Stimulated activated CD8-positive, alpha-beta memory T cell treated with anti-CD3 and anti-CD28 coated beads, Interleukin-7, amount 100 ng/mL, for 48 hours (primary cell): ENCODE measurements at regions not wholly inside any gene's neighbourhood (a gene's known extent, or its start where the extent isn't known, plus 50 kb on each side); places are given as distances from the start of the nearest gene placed in this dataset.

Experiments used
- DNase-seq, 2 donors: peaks; one replicate each; pipeline ENCODE4 v3.0.0-alpha.2; 2020; ENCODE audit warnings: low read depth in 1 of 2; ENCODE audit errors: extremely low read depth in 1 of 2

DNA sequence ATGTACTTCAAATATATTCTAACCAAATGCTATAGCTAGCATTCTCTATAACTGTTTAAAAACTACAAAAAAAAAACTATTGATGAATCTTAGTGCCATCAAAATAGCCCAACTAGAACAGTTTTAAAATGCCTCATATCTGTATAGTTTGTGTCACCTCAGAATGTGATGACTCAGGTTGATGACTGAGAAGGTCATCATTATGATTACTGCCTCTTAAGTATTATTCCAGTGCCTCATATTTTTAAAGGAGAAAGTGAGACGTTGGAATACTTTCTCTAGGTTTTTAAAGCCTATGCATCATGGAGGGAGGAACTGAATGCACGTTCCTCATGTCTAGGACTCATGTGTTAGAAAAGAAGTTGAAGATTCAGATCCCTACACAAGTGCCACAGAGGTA, 88.2 kb downstream of the TMA16 start:
- no peak for DNase-seq

- no peak for DNase-seq
These were observed 93.4 kb downstream of the TMA16 start for GRCh38 chr4:163587867-163588266.

DNA sequence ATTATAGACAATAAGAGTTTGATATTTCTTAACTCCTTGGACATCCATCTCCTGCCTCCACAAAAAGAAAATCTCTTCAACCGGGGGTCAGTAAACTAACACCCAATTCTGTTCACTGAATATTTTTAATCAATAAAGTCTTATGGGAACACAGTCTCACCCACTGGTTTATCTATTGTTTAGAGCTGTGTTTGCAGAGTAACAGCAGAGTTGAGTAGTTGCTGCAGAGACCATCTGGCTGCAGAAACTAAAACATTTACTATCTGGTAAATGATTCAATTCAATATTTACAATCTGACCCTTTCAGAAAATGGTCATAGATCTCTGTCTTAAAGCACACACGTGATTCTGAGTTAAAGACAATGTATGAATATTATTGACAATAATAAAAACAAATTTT, 94.0 kb downstream of the TMA16 start:
- DNase-seq, result no peak

DNA sequence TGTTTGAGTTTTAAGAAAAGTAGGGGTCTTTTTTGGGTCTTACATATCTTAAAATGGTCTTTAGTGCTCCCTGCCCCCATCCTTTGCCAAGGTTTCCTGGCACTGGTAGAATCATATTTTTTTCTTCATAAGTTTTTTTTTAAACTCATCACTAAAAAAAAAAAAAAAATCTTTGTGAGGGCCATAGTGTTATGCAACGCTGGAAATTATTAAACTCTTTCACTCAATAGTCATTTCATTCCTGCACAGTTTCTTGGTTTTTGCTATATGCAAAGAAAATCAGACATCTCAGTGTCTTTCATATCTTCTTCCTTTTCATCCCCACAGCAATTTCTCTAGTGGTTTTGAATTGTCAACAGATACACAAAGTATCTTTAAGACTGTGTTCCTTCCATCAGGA, 95.6 kb downstream of the TMA16 start:
- no peak for DNase-seq

- DNase-seq, result no peak
These were observed 96.3 kb downstream of the TMA16 start for GRCh38 chr4:163590619-163591264.

DNA sequence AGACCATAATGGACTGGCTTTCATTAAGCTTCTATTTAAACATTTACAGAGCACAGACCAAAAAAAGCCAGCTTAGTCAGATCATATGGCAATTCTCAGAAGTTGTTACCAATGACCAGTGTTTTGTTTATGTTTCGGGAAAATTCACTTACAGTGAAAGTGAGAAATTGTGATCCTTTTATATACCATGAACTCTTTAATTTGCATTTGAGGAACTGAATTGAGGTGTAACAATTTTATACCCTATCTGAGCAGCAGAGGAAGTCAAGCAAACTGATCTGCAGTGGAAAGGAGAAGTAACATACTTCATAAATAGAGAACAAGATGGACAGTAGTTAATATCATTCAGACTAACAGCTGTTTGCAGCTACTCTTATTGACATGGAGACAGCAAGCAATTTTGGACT, 97.1 kb downstream of the TMA16 start:
- DNase-seq, result no peak

GRCh38 chr4:163592212-163592611, 97.7 kb downstream of the TMA16 start:
- DNase-seq, result no peak

GRCh38 chr4:163595580-163595979, 101.1 kb downstream of the TMA16 start:
- DNase-seq, result no peak

DNA sequence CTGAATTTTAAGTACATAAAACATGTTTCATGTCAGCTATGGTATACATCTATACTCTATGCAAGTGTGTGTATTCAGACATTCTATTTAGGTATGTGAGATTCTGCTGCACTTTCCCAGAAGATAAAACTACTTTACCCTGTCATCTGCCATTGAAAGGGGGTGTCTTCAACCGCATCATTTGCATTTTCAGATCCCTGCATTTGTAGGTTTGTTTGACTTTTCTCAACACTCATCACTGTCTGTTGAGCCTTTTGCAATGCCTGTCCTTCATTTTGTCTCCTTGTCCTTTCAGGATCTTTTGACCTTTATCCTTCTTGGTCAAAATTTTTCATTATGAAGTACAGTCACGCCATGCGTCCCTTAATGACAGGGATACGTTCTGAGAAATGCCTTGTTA, 103.5 kb downstream of the TMA16 start:
- no peak for DNase-seq

DNA sequence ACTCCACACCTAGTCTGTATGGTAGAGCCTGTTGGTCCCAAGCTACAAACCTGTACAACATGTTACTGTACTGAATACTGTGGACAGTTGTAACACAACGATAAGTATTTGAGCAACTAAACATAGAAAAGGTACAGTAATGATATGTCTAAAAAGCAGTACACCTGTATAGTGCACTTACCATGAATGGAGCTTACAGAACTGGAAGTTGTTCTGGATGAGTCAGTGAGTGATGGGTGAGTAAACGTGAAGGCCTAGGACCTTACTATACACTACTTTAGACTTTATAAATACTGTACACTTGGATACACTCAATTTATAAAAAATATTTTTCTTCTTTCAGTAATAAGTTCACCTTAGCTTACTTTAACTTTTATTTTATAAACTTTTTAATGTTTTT, 104.0 kb downstream of the TMA16 start:
- DNase-seq, result no peak

- no peak for DNase-seq
These were observed 106.2 kb downstream of the TMA16 start for GRCh38 chr4:163600727-163601126.

GRCh38 chr4:163603257-163603656, 108.8 kb downstream of the TMA16 start:
- no peak for DNase-seq

DNA sequence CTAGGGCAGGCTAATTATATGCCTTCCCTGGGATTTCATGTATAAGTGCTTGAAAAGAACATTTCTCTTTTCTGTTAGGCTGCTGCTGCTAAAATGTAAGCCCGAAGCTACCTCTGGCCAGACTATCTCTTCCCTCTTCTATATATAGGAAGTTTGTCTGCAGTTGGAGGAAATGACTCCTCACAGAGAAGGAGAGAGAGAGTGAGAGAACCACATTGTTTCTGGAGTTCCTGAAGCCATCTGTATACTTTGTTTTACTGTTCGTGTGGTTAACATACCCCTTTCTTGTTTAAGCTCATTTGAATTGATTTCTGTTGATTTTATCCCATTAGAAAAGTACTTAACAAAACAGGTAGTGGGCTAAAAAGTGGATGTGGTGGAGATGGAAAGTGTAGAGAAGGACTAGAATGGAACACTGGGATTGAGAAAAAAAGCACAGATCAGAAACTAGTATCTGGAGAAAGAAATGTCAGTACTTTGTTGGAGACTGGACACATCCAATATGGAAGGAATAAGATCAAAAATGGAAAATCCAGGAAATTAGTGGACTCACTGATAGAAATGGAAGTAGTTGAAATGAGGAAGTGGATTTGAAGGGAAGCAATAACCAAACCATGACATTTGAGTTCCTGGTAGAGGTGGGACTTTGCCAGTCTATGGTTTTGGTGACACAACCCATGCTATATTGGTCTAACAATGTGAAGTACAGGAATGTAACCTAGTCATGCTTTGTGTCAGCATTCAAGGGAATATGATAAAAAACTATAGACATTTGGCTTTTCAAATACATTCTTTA, 112.6 kb downstream of the TMA16 start:
- DNase-seq, result no peak

DNA sequence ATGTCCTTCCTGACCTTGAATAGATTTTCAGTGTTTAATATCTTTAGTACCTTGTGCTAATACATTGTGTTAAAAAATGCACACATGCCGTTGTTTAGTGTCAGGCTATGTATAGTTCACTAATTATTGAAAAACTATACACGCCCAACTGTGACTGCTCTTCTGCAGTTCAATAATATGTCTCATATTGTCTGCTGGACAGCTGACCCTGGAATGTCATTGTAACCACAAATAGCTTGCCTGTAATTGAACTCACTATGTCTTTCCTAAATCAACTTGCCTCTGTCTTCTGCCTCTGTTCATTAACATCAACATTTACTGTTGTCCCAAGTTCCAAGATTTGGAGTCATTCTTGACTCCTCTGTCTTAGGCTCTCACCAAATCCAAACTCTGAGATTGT, 114.5 kb downstream of the TMA16 start:
- no peak for DNase-seq

GRCh38 chr4:163610648-163611047, 116.2 kb downstream of the TMA16 start:
- no peak for DNase-seq

- no peak for DNase-seq
These were observed 116.7 kb downstream of the TMA16 start for GRCh38 chr4:163611182-163611581.

DNA sequence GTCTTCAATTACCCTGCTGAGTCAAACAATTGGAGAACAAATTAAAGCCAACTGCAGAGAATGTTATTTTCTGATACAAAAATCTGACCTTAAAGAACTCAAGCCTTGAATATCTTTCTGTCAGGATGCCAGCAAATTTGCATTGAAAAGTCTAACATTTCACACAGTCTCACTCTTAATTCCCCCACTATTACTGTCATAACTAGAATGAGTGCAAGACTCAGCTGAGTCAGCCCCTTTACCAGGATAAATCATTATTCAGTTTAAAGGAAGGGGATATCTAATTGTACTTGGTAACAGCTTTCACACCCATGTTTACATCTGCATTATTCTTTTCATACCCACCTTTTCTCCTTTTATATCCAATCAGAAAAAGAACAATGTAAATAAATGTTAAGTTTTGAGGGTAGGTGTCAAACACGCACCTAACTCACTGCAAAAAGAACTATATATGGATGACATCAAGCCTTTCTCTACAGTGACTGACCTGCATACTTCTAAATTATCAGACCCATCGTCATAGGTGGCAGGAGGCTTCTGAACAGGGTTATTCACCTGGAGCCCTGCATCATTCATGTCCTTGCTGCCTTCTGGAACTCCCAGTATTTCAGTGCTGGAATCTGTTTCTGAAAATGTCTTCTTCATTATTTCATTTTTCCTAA, 117.4 kb downstream of the TMA16 start:
- no peak for DNase-seq

GRCh38 chr4:163612762-163613161, 118.3 kb downstream of the TMA16 start:
- DNase-seq, result no peak

- no peak for DNase-seq
These were observed 118.9 kb downstream of the TMA16 start for GRCh38 chr4:163613383-163613782.

GRCh38 chr4:163614866-163615265, 120.4 kb downstream of the TMA16 start:
- DNase-seq, result no peak

GRCh38 chr4:163618845-163619244, 124.4 kb downstream of the TMA16 start:
- no peak for DNase-seq

- DNase-seq, result no peak
These were observed 126.2 kb downstream of the TMA16 start for GRCh38 chr4:163620738-163621137.
